DND-41 (cell line): ENCODE measurements at regions not wholly inside any gene's neighbourhood (a gene's known extent, or its start where the extent isn't known, plus 50 kb on each side); places are given as distances from the start of the nearest gene placed in this dataset.

Experiments
- EZH2 ChIP-seq: IDR thresholded peaks from 3 replicates; pipeline ENCODE4 v1.6.1; 2012; ENCODE audit warnings: borderline replicate concordance, low read depth, mild to moderate bottlenecking, moderate library complexity, low read length, inconsistent platforms; ENCODE audit not compliant: severe bottlenecking
- TF ChIP-seq, protein P1 (sequence below): IDR thresholded peaks from 2 replicates; pipeline ENCODE4 v1.5.1; 2012; ENCODE audit warnings: borderline replicate concordance, low read length, moderate library complexity, mild to moderate bottlenecking; ENCODE audit not compliant: poor library complexity, severe bottlenecking; ENCODE audit errors: extremely low read depth

DNA sequence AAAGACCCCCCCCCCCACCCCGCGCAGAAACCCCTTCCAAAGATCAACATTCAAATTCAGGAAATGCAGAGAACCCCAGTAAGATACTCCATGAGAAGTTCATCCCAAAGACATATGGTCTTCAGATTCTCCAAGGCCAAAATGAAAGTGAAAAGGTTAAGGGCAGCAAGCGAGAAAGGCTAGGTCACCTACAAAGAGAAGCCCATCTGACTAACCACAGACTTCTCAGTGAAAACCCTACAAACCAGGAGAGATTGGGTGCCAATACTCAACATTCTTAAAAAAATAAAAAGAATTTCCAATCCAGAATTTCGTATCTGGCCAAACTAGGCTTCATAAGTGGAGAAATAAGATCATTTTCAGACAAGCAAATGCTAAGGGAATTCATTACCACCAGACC is 175.2 kb downstream of the RND3 start:
- TF ChIP-seq, protein P1, sequence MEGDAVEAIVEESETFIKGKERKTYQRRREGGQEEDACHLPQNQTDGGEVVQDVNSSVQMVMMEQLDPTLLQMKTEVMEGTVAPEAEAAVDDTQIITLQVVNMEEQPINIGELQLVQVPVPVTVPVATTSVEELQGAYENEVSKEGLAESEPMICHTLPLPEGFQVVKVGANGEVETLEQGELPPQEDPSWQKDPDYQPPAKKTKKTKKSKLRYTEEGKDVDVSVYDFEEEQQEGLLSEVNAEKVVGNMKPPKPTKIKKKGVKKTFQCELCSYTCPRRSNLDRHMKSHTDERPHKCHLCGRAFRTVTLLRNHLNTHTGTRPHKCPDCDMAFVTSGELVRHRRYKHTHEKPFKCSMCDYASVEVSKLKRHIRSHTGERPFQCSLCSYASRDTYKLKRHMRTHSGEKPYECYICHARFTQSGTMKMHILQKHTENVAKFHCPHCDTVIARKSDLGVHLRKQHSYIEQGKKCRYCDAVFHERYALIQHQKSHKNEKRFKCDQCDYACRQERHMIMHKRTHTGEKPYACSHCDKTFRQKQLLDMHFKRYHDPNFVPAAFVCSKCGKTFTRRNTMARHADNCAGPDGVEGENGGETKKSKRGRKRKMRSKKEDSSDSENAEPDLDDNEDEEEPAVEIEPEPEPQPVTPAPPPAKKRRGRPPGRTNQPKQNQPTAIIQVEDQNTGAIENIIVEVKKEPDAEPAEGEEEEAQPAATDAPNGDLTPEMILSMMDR, result no peak
- no peak for TF ChIP-seq EZH2
